HCT116 (cell line): ENCODE measurements at regions not wholly inside any gene's neighbourhood (a gene's known extent, or its start where the extent isn't known, plus 50 kb on each side); places are given as distances from the start of the nearest gene placed in this dataset.

Experiments
- ATAC-seq: fragments of 200-7000 bp; cut with Tn5 transposase; 2 replicates; pipeline ENCODE4 v1.9.1; 2020; ENCODE audit warnings: mild to moderate bottlenecking, moderate library complexity
- BruUV-seq: library from RNA; stranded (reverse); fragments of 400-500 nt; replicated peaks from 2 replicates; lab custom pipeline; 2021; lab: Mats Ljungman, UMichigan
- CTCF ChIA-PET: fragments of 300-600 bp; sonication (Branson Sonifier 250); formaldehyde crosslinking; loops from one replicate; lab custom pipeline; 2021; ENCODE audit warnings: antibody characterized with exemption; lab: Charles Lee
- POLR2A ChIA-PET: fragments of 300-600, 350-600 bp; sonication (Branson Sonifier 250); formaldehyde crosslinking; loops from one replicate; lab custom pipeline; 2021; ENCODE audit warnings: antibody characterized with exemption; lab: Charles Lee
- RAD21 ChIA-PET, 2 experiments: fragments of 300-600 bp; sonication (Branson Sonifier 250); formaldehyde crosslinking; loops; one replicate each; lab custom pipeline; 2023; ENCODE audit warnings: low total read pairs in 2 of 2; ENCODE audit not compliant: uncharacterized antibody in 2 of 2, unreplicated experiment in 2 of 2, low non-redundant PET in 1 of 2; lab: Charles Lee
- DNase-seq: peaks from one replicate; pipeline ENCODE4 v3.0.0-alpha.2; 2010; ENCODE audit warnings: low read depth, low spot score
- H2AFZ ChIP-seq: fragments of 200-600 bp; shearing (Covaris generic), sonication (generic); 2 replicates; pipeline ENCODE4 v1.6.1; 2017; ENCODE audit warnings: low read depth, mixed run types, mixed read lengths, antibody characterized with exemption, low read length; ENCODE audit not compliant: poor library complexity, severe bottlenecking
- H3K27ac ChIP-seq: 2 replicates; pipeline ENCODE4 v1.5.1; 2012; ENCODE audit warnings: low read depth, low read length
- H3K27me3 ChIP-seq: fragments of 200-600 bp; sonication (generic); 2 replicates; pipeline ENCODE4 v1.6.1; 2016; ENCODE audit warnings: mixed run types, low read length, mixed read lengths; ENCODE audit not compliant: insufficient read depth
- H3K36me3 ChIP-seq, 2 experiments: fragments of 200-500 bp in 1 of 2; fragments of 200-600 bp in 1 of 2; sonication (Bioruptor generic) in 1 of 2; sonication (generic) in 1 of 2; 2 replicates each; pipeline versions ENCODE4 v1.5.1 to v1.6.1; 2014 to 2016; ENCODE audit warnings: low read length in 2 of 2, inconsistent platforms in 1 of 2, mixed read lengths in 1 of 2, mixed run types in 1 of 2; ENCODE audit not compliant: insufficient read depth in 2 of 2, control insufficient read depth in 1 of 2
- H3K4me1 ChIP-seq, 2 experiments: fragments of 200-600 bp in 1 of 2; sonication (generic) in 1 of 2; 2 replicates each; pipeline versions ENCODE4 v1.5.1 to v1.6.1; 2012 to 2017; ENCODE audit warnings: low read length in 2 of 2, inconsistent platforms in 1 of 2, mild to moderate bottlenecking in 1 of 2, mixed read lengths in 1 of 2, mixed run types in 1 of 2, moderate library complexity in 1 of 2; ENCODE audit not compliant: insufficient read depth in 2 of 2, control insufficient read depth in 1 of 2
- H3K4me2 ChIP-seq: fragments of 200-600 bp; sonication (generic); 2 replicates; pipeline ENCODE4 v1.6.1; 2017; ENCODE audit warnings: mixed run types, low read length, mixed read lengths
- H3K4me3 ChIP-seq, 2 experiments: fragments of 200-600 bp in 1 of 2; sonication (generic) in 1 of 2; replicated peaks in 1 of 2; 2 replicates each; pipeline ENCODE4 v1.5.1; 2011 to 2016; ENCODE audit warnings: low read length in 2 of 2, control low read depth in 1 of 2, low read depth in 1 of 2, mild to moderate bottlenecking in 1 of 2, mixed read lengths in 1 of 2, mixed run types in 1 of 2
- H3K79me2 ChIP-seq: fragments of 200-600 bp; sonication (generic); 2 replicates; pipeline ENCODE4 v1.6.1; 2017; ENCODE audit warnings: mild to moderate bottlenecking, mixed run types, low read length, moderate library complexity, mixed read lengths; ENCODE audit not compliant: insufficient read depth
- H3K9ac ChIP-seq: fragments of 200-600 bp; sonication (generic); 2 replicates; pipeline ENCODE4 v1.6.1; 2016; ENCODE audit warnings: low read length, mixed read lengths
- H3K9me2 ChIP-seq: fragments of 200-600 bp; sonication (generic), shearing (Covaris generic); 2 replicates; pipeline ENCODE4 v1.6.1; 2017; ENCODE audit warnings: mixed run types, mild to moderate bottlenecking, moderate library complexity; ENCODE audit not compliant: insufficient read depth
- H3K9me3 ChIP-seq, 2 experiments: fragments of 200-500 bp in 1 of 2; fragments of 200-600 bp in 1 of 2; sonication (Bioruptor generic) in 1 of 2; sonication (generic) in 1 of 2; 2 replicates each; pipeline ENCODE4 v1.6.1; 2014 to 2017; ENCODE audit warnings: low read length in 2 of 2, mixed read lengths in 2 of 2, inconsistent platforms in 1 of 2, low read depth in 1 of 2, mild to moderate bottlenecking in 1 of 2, mixed run types in 1 of 2, moderate library complexity in 1 of 2; ENCODE audit not compliant: control insufficient read depth in 1 of 2, insufficient read depth in 1 of 2
- H4K20me1 ChIP-seq: fragments of 200-600 bp; sonication (generic), shearing (Covaris generic); 2 replicates; pipeline ENCODE4 v1.6.1; 2017; ENCODE audit warnings: mixed run types, mild to moderate bottlenecking, moderate library complexity; ENCODE audit not compliant: insufficient read depth
- CBX3 ChIP-seq: IDR thresholded peaks from 2 replicates; pipeline ENCODE4 v1.6.1; 2012; ENCODE audit warnings: low read depth
- CEBPB ChIP-seq: IDR thresholded peaks from 2 replicates; pipeline ENCODE4 v1.6.1; 2012; ENCODE audit warnings: low read depth
- CTCF ChIP-seq, 3 experiments: fragments of 200-600 bp in 1 of 3; sonication (generic) in 1 of 3; IDR thresholded peaks in 2 of 3; conservative IDR thresholded peaks in 1 of 3; 2 replicates each; pipeline ENCODE4 v1.5.1; 2012 to 2017; ENCODE audit warnings: low read depth in 2 of 3, low read length in 2 of 3, antibody characterized with exemption in 1 of 3, borderline replicate concordance in 1 of 3, control low read depth in 1 of 3, mild to moderate bottlenecking in 1 of 3, mixed read lengths in 1 of 3, mixed run types in 1 of 3, moderate library complexity in 1 of 3; ENCODE audit not compliant: insufficient read depth in 1 of 3
- EGR1 ChIP-seq: IDR thresholded peaks from 2 replicates; pipeline ENCODE4 v1.6.1; 2012; ENCODE audit warnings: low read depth
- EZH2phosphoT487 ChIP-seq: fragments of 200-600 bp; IDR thresholded peaks from 2 replicates; pipeline ENCODE4 v1.6.1; 2018; ENCODE audit warnings: antibody characterized with exemption, borderline replicate concordance
- MAX ChIP-seq: IDR thresholded peaks from 2 replicates; pipeline ENCODE4 v1.6.1; 2012
- POLR2AphosphoS5 ChIP-seq: IDR thresholded peaks from 2 replicates; pipeline ENCODE4 v1.6.1; 2011; ENCODE audit warnings: mild to moderate bottlenecking, low read depth, low read length, moderate library complexity
- ZBTB33 ChIP-seq: IDR thresholded peaks from 2 replicates; pipeline ENCODE4 v1.6.1; 2011; ENCODE audit warnings: mild to moderate bottlenecking, low read length, moderate library complexity; ENCODE audit not compliant: insufficient replicate concordance; ENCODE audit errors: extremely low read depth
- ZFX ChIP-seq: fragments of 450-650 bp; IDR thresholded peaks from 2 replicates; pipeline ENCODE4 v1.6.1; 2017
- ZNF274 ChIP-seq: fragments of 200-500 bp; sonication (Bioruptor generic); IDR thresholded peaks from 2 replicates; pipeline ENCODE4 v1.6.1; 2014; ENCODE audit warnings: mild to moderate bottlenecking, low read depth, low read length, inconsistent platforms
- intact Hi-C: fragments of 100-400 bp; cut with micrococcal nuclease; formaldehyde crosslinking; loops from 2 replicates; pipeline ENCODE4 v1.10.0; 2022

- ChIA-PET RAD21 (no interaction called here), POLR2A (no interaction called here), CTCF (no interaction called here)
- no peak overlapping the region for H3K4me2 ChIP-seq
- no peaks in the 10 kb centered on the region for H3K79me2 ChIP-seq
- no peak overlapping the region for H3K27ac ChIP-seq
- no peak overlapping the region for H3K4me3 ChIP-seq
- no peaks in the 10 kb centered on the region for H3K9me3 ChIP-seq
- BruUV-seq: no TSS peak
- intact Hi-C loops: no loop called here
- H2AFZ ChIP-seq: no peak overlapping the region
- H4K20me1 ChIP-seq: no peaks in the 10 kb centered on the region
- no peaks in the 10 kb centered on the region for H3K9me2 ChIP-seq
- TF ChIP-seq MAX (no peak), EZH2phosphoT487 (no peak), EGR1 (no peak), CEBPB (no peak), ZBTB33 (no peak), CTCF (IDR thresholded peaks at IDR 0.05 in 2 of 3, conservative IDR thresholded peaks at IDR 0.05 in 1 of 3; ENCODE audit: borderline replicate concordance in 1 of 3, insufficient read depth in 1 of 3, low read depth in 2 of 3, low read length in 2 of 3) (no peak), ZNF274 (no peak), POLR2AphosphoS5 (no peak), ZFX (no peak), CBX3 (no peak)
- peaks cover 10% of the 10 kb centered on the region; the same call in 1 of the 2 replicates for H3K27me3 ChIP-seq
- no peaks in the 10 kb centered on the region for H3K36me3 ChIP-seq
- DNase-seq (no peak), ATAC-seq (no peak)
- H3K4me1 ChIP-seq: no peaks in the 10 kb centered on the region
- no peak overlapping the region for H3K9ac ChIP-seq
Measured at GRCh38 chr9:85322592-85322991, 419.2 kb downstream of the AGTPBP1 start.
